H9 (cell line): ENCODE measurements at regions not wholly inside any gene's neighbourhood (a gene's known extent, or its start where the extent isn't known, plus 50 kb on each side); places are given as distances from the start of the nearest gene placed in this dataset.

Experiments
- DNase-seq: peaks from one replicate; pipeline ENCODE4 v3.0.0-alpha.2; 2017
- H2AFZ ChIP-seq: one replicate; pipeline ENCODE4 v1.6.1; 2013; ENCODE audit warnings: mild to moderate bottlenecking, low read length, control low read depth, moderate library complexity
- H2AK5ac ChIP-seq: 2 replicates; pipeline ENCODE4 v1.6.1; 2013; ENCODE audit warnings: low read length, control low read depth, mixed read lengths; ENCODE audit not compliant: insufficient read length
- H2BK120ac ChIP-seq: one replicate; pipeline ENCODE4 v1.6.1; 2013; ENCODE audit warnings: low read depth, mild to moderate bottlenecking, low read length, control low read depth, inconsistent platforms; ENCODE audit not compliant: poor library complexity, severe bottlenecking
- H2BK12ac ChIP-seq: 2 replicates; pipeline ENCODE4 v1.6.1; 2013; ENCODE audit warnings: low read length, control low read depth, mixed read lengths, low read depth; ENCODE audit not compliant: insufficient read length
- H2BK15ac ChIP-seq: 2 replicates; pipeline ENCODE4 v1.6.1; 2013; ENCODE audit warnings: low read depth, low read length, control low read depth
- H2BK20ac ChIP-seq: one replicate; pipeline ENCODE4 v1.6.1; 2013; ENCODE audit warnings: low read depth, mild to moderate bottlenecking, low read length, control low read depth, inconsistent platforms; ENCODE audit not compliant: poor library complexity, severe bottlenecking
- H2BK5ac ChIP-seq: 2 replicates; pipeline ENCODE4 v1.6.1; 2013; ENCODE audit warnings: low read length, control low read depth, mixed read lengths; ENCODE audit not compliant: insufficient read length
- H3K14ac ChIP-seq: 2 replicates; pipeline ENCODE4 v1.6.1; 2013; ENCODE audit warnings: low read length, control low read depth; ENCODE audit not compliant: insufficient read depth
- H3K18ac ChIP-seq: 2 replicates; pipeline ENCODE4 v1.6.1; 2013; ENCODE audit warnings: low read depth, mild to moderate bottlenecking, mixed read lengths, low read length, control low read depth; ENCODE audit not compliant: insufficient read length
- H3K23ac ChIP-seq: 2 replicates; pipeline ENCODE4 v1.6.1; 2013; ENCODE audit warnings: low read length, control low read depth, mixed read lengths, low read depth; ENCODE audit not compliant: insufficient read length
- H3K23me2 ChIP-seq: 2 replicates; pipeline ENCODE4 v1.6.1; 2013; ENCODE audit warnings: low read depth, mild to moderate bottlenecking, mixed read lengths, low read length, control low read depth; ENCODE audit not compliant: insufficient read length, poor library complexity, severe bottlenecking
- H3K27ac ChIP-seq: 2 replicates; pipeline ENCODE4 v1.5.1; 2013; ENCODE audit warnings: low read length, control low read depth, mixed read lengths, low read depth; ENCODE audit not compliant: insufficient read length
- H3K27me3 ChIP-seq: 2 replicates; pipeline ENCODE4 v1.6.1; 2013; ENCODE audit warnings: low read length, control low read depth, inconsistent platforms; ENCODE audit not compliant: insufficient read depth
- H3K4ac ChIP-seq: 2 replicates; pipeline ENCODE4 v1.6.1; 2013; ENCODE audit warnings: low read depth, mild to moderate bottlenecking, control low read depth, inconsistent platforms, low read length, moderate library complexity
- H3K4me1 ChIP-seq: 2 replicates; pipeline ENCODE4 v1.6.1; 2013; ENCODE audit warnings: low read length, control low read depth, inconsistent platforms; ENCODE audit not compliant: insufficient read depth
- H3K4me2 ChIP-seq: 2 replicates; pipeline ENCODE4 v1.6.1; 2013; ENCODE audit warnings: low read length, control low read depth, mixed read lengths; ENCODE audit not compliant: insufficient read length, insufficient read depth
- H3K56ac ChIP-seq: 2 replicates; pipeline ENCODE4 v1.6.1; 2013; ENCODE audit warnings: low read depth, mild to moderate bottlenecking, mixed read lengths, low read length, control low read depth; ENCODE audit not compliant: insufficient read length
- H3K79me1 ChIP-seq: 2 replicates; pipeline ENCODE4 v1.6.1; 2013; ENCODE audit warnings: low read depth, mild to moderate bottlenecking, moderate library complexity, low read length, control low read depth, inconsistent platforms; ENCODE audit not compliant: insufficient read depth, poor library complexity, severe bottlenecking
- H3K79me2 ChIP-seq: 2 replicates; pipeline ENCODE4 v1.6.1; 2013; ENCODE audit warnings: low read length, control low read depth, inconsistent platforms; ENCODE audit not compliant: insufficient read depth
- H3K9ac ChIP-seq: 2 replicates; pipeline ENCODE4 v1.6.1; 2013; ENCODE audit warnings: low read length, control low read depth, mixed read lengths; ENCODE audit not compliant: insufficient read length; ENCODE audit errors: extremely low read depth
- H3K9me3 ChIP-seq: one replicate; pipeline ENCODE4 v1.6.1; 2013; ENCODE audit warnings: low read depth, low read length, inconsistent platforms; ENCODE audit not compliant: control insufficient read depth
- H3T11ph ChIP-seq: one replicate; pipeline ENCODE4 v1.6.1; 2013; ENCODE audit warnings: mild to moderate bottlenecking, low read length, control low read depth, inconsistent platforms
- H4K20me1 ChIP-seq: one replicate; pipeline ENCODE4 v1.6.1; 2013; ENCODE audit not compliant: control insufficient read depth, insufficient read length, insufficient read depth
- H4K5ac ChIP-seq: 2 replicates; pipeline ENCODE4 v1.6.1; 2013; ENCODE audit warnings: low read depth, mild to moderate bottlenecking, mixed read lengths, low read length, control low read depth; ENCODE audit not compliant: insufficient read length
- H4K8ac ChIP-seq: replicated peaks from 2 replicates; pipeline ENCODE4 v1.6.1; 2013; ENCODE audit warnings: low read length, control low read depth, mixed read lengths, low read depth; ENCODE audit not compliant: insufficient read length
- H4K91ac ChIP-seq: 2 replicates; pipeline ENCODE4 v1.6.1; 2013; ENCODE audit warnings: low read depth, mild to moderate bottlenecking, moderate library complexity, mixed read lengths, low read length, control low read depth; ENCODE audit not compliant: insufficient read length
- H3K27ac Mint-ChIP-seq, 3 experiments: 2 replicates in 2 of 3; 3 replicates in 1 of 3; pipeline ENCODE4 v1.8.0; 2020 to 2021; ENCODE audit warnings: mixed read lengths in 3 of 3, mild to moderate bottlenecking in 1 of 3, moderate library complexity in 1 of 3
- H3K27me3 Mint-ChIP-seq: 2 replicates; pipeline ENCODE4 v1.8.0; 2021; ENCODE audit warnings: low read depth, mild to moderate bottlenecking, moderate library complexity, mixed read lengths
- H3K36me3 Mint-ChIP-seq, 3 experiments: 2 replicates in 2 of 3; 3 replicates in 1 of 3; pipeline ENCODE4 v1.8.0; 2020 to 2021; ENCODE audit warnings: low read depth in 3 of 3, mixed read lengths in 3 of 3; ENCODE audit not compliant: insufficient read depth in 1 of 3
- H3K4me1 Mint-ChIP-seq, 2 experiments: 2 replicates each; pipeline ENCODE4 v1.8.0; 2020; ENCODE audit warnings: mixed read lengths in 2 of 2
- H3K4me3 Mint-ChIP-seq, 2 experiments: 2 replicates in 1 of 2; 3 replicates in 1 of 2; pipeline ENCODE4 v1.8.0; 2020 to 2021; ENCODE audit warnings: mild to moderate bottlenecking in 2 of 2, mixed read lengths in 2 of 2, moderate library complexity in 1 of 2
- H3K9me3 Mint-ChIP-seq, 2 experiments: 2 replicates in 1 of 2; 3 replicates in 1 of 2; pipeline ENCODE4 v1.8.0; 2020; ENCODE audit warnings: mild to moderate bottlenecking in 2 of 2, mixed read lengths in 2 of 2, moderate library complexity in 1 of 2
- WGBS: extraction: QIAGEN DNeasy Blood & Tissue Kit; methylation state at CpG from one replicate; pipeline ENCODE4 v1.1.7; 2013; ENCODE audit warnings: missing lambda C conversion rate, low lambda C conversion rate, mixed read lengths; ENCODE audit not compliant: insufficient read length; ENCODE audit errors: extremely low coverage; 5-methylcytosine and 5-hydroxymethylcytosine counted together
- TF ChIP-seq, protein P1 (sequence below): fragments of 200-600 bp; sonication (generic); conservative IDR thresholded peaks from 3 replicates; pipeline ENCODE4 v1.8.0; 2021; ENCODE audit warnings: antibody characterized with exemption, mild to moderate bottlenecking

DNA sequence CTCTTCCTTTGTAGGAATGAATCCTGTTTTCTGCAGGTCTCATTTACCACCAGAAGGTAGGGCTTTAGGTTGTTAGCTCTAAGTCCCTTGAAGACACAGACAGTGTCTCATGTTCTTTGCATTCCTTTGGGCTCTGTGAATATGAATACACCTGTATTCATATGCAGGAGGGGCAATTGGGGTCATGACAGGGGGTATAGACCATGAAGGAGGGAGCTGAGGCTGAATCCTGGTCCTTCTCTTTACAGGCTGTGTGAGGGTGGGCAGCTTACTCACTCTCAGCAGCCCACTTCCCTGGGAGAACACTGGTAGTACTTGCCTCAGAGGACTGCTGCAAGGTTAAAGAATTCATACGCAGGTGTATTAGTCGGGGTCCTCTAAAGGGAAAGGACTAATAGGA, 267.2 kb upstream of the MGMT start:
- no peak overlapping the region for H4K8ac ChIP-seq
- no peak overlapping the region for H2BK5ac ChIP-seq
- no peak overlapping the region for H3K27ac ChIP-seq
- H2BK12ac ChIP-seq = no peak overlapping the region
- peaks cover 0 to 7% of the 10 kb centered on the region in 2 experiments; a peak in 2 of 5 replicates for H3K9me3 Mint-ChIP-seq
- no peak overlapping the region for H3K18ac ChIP-seq
- H3K4me3 Mint-ChIP-seq = no peak overlapping the region
- no peak overlapping the region for H2BK120ac ChIP-seq
- H4K20me1 ChIP-seq = no peaks in the 10 kb centered on the region
- TF ChIP-seq, protein P1, sequence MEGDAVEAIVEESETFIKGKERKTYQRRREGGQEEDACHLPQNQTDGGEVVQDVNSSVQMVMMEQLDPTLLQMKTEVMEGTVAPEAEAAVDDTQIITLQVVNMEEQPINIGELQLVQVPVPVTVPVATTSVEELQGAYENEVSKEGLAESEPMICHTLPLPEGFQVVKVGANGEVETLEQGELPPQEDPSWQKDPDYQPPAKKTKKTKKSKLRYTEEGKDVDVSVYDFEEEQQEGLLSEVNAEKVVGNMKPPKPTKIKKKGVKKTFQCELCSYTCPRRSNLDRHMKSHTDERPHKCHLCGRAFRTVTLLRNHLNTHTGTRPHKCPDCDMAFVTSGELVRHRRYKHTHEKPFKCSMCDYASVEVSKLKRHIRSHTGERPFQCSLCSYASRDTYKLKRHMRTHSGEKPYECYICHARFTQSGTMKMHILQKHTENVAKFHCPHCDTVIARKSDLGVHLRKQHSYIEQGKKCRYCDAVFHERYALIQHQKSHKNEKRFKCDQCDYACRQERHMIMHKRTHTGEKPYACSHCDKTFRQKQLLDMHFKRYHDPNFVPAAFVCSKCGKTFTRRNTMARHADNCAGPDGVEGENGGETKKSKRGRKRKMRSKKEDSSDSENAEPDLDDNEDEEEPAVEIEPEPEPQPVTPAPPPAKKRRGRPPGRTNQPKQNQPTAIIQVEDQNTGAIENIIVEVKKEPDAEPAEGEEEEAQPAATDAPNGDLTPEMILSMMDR = no peak
- no peak overlapping the region for H4K91ac ChIP-seq
- no peak overlapping the region for H3K27ac Mint-ChIP-seq
- no peak overlapping the region for H3K4me2 ChIP-seq
- no peaks in the 10 kb centered on the region for H3K79me2 ChIP-seq
- H3K9me3 ChIP-seq = no peaks in the 10 kb centered on the region
- H4K5ac ChIP-seq = no peak overlapping the region
- H3K56ac ChIP-seq = no peak overlapping the region
- H3K36me3 Mint-ChIP-seq = peaks cover 0 to 1% (median 0%) of the 10 kb centered on the region in 3 experiments; a peak in 2 of 7 replicates
- no peak for DNase-seq
- H3K4me1 ChIP-seq = no peaks in the 10 kb centered on the region; the same call in 1 of the 2 replicates
- H3K9ac ChIP-seq = no peak overlapping the region
- WGBS = no CpG with 5 or more reads among the region's 2 CpGs
- no peak overlapping the region for H3T11ph ChIP-seq
- H3K4ac ChIP-seq = no peak overlapping the region
- peaks cover 5% of the 10 kb centered on the region for H3K27me3 Mint-ChIP-seq
- no peak overlapping the region for H2BK20ac ChIP-seq
- no peaks in the 10 kb centered on the region for H3K79me1 ChIP-seq
- no peak overlapping the region for H2AFZ ChIP-seq
- no peak overlapping the region for H2AK5ac ChIP-seq
- no peak overlapping the region for H3K14ac ChIP-seq
- H2BK15ac ChIP-seq = no peak overlapping the region
- peaks cover 9 to 16% of the 10 kb centered on the region in 2 experiments; a peak in 3 of 4 replicates for H3K4me1 Mint-ChIP-seq
- no peaks in the 10 kb centered on the region for H3K23me2 ChIP-seq
- no peaks in the 10 kb centered on the region for H3K27me3 ChIP-seq
- H3K23ac ChIP-seq = no peak overlapping the region
